Esophagus muscularis mucosa (tissue), 4 donors: ENCODE measurements at regions not wholly inside any gene's neighbourhood (a gene's known extent, or its start where the extent isn't known, plus 50 kb on each side); places are given as distances from the start of the nearest gene placed in this dataset.
A peak's percentile ranks its signal among the peaks of the same experiment; 100 is the strongest.

ENCODE experiments used
- DNase-seq: peaks from one replicate; pipeline ENCODE4 v3.0.0-alpha.2; 2017; ENCODE audit errors: extremely low spot score
- H3K27ac ChIP-seq, 4 donors: fragments of 200-600 bp; sonication (generic); replicated peaks in 1 of 4; 1 replicate in 3 of 4; 2 replicates in 1 of 4; pipeline ENCODE4 v1.5.1; 2016 to 2019; ENCODE audit warnings: mild to moderate bottlenecking in 1 of 4
- H3K27me3 ChIP-seq, 4 donors: fragments of 200-600 bp; sonication (generic); one replicate each; pipeline versions ENCODE4 v1.5.1 to v1.6.0; 2016 to 2019
- H3K36me3 ChIP-seq, 4 donors: fragments of 200-600 bp; sonication (generic); one replicate each; pipeline ENCODE4 v1.5.1; 2016 to 2019
- H3K4me1 ChIP-seq, 4 donors: fragments of 200-600 bp; sonication (generic); one replicate each; pipeline ENCODE4 v1.5.1; 2016 to 2019
- H3K4me3 ChIP-seq, 4 donors: fragments of 200-600 bp; sonication (generic); 1 replicate in 2 of 4; 2 replicates in 2 of 4; pipeline ENCODE4 v1.5.1; 2016 to 2019; ENCODE audit warnings: mild to moderate bottlenecking in 4 of 4, moderate library complexity in 1 of 4
- H3K9me3 ChIP-seq, 4 donors: fragments of 200-600 bp; sonication (generic); 1 replicate in 3 of 4; 2 replicates in 1 of 4; pipeline ENCODE4 v1.5.1; 2016 to 2019
- CTCF ChIP-seq, 3 experiments: fragments of 200-600 bp in 2 of 3; fragments of 450-650 bp in 1 of 3; sonication (generic) in 2 of 3; IDR thresholded peaks; one replicate each; pipeline ENCODE4 v1.5.1; 2017 to 2019; ENCODE audit warnings: antibody characterized with exemption in 3 of 3, mild to moderate bottlenecking in 2 of 3, moderate library complexity in 1 of 3
- EP300 ChIP-seq: sonication (generic); formaldehyde crosslinking; IDR thresholded peaks from one replicate; pipeline ENCODE4 v1.6.1; 2017; ENCODE audit warnings: antibody characterized with exemption
- POLR2A ChIP-seq: fragments of 450-650 bp; IDR thresholded peaks from one replicate; pipeline ENCODE4 v1.6.1; 2017; ENCODE audit warnings: antibody characterized with exemption, moderate library complexity, mild to moderate bottlenecking, low read depth
- POLR2AphosphoS5 ChIP-seq, 2 donors: sonication (generic); formaldehyde crosslinking; IDR thresholded peaks; one replicate each; pipeline ENCODE4 v1.6.1; 2017; ENCODE audit warnings: antibody characterized with exemption in 2 of 2
- WGBS: methylation state at CpG from one replicate; pipeline ENCODE4 v1.1.5; 2018; 5-methylcytosine and 5-hydroxymethylcytosine counted together
- intact Hi-C: fragments of 100-400 bp; cut with DNase I; formaldehyde crosslinking; loops from one replicate; pipeline ENCODE4 v1.15.1; 2023

- H3K4me3 ChIP-seq: no peak overlapping the region
- TF ChIP-seq CTCF (IDR thresholded peaks at IDR 0.05) (no peak), EP300 (no peak), POLR2A (no peak), POLR2AphosphoS5 (IDR thresholded peaks at IDR 0.05) (no peak)
- WGBS: 77% methylated on average over 2 of the region's 2 CpGs
- peak; percentile 55 for DNase-seq
- no peaks in the 10 kb centered on the region for H3K27me3 ChIP-seq
- no peak overlapping the region for H3K27ac ChIP-seq
- intact Hi-C loops: no loop called here
- H3K36me3 ChIP-seq: no peaks in the 10 kb centered on the region
- no peaks in the 10 kb centered on the region for H3K9me3 ChIP-seq
- peaks cover 0 to 12% (median 3%) of the 10 kb centered on the region in 4 donors for H3K4me1 ChIP-seq
These were observed 116.6 kb upstream of the BCL2L14 start for GRCh38 chr12:11954181-11954580.

DNA sequence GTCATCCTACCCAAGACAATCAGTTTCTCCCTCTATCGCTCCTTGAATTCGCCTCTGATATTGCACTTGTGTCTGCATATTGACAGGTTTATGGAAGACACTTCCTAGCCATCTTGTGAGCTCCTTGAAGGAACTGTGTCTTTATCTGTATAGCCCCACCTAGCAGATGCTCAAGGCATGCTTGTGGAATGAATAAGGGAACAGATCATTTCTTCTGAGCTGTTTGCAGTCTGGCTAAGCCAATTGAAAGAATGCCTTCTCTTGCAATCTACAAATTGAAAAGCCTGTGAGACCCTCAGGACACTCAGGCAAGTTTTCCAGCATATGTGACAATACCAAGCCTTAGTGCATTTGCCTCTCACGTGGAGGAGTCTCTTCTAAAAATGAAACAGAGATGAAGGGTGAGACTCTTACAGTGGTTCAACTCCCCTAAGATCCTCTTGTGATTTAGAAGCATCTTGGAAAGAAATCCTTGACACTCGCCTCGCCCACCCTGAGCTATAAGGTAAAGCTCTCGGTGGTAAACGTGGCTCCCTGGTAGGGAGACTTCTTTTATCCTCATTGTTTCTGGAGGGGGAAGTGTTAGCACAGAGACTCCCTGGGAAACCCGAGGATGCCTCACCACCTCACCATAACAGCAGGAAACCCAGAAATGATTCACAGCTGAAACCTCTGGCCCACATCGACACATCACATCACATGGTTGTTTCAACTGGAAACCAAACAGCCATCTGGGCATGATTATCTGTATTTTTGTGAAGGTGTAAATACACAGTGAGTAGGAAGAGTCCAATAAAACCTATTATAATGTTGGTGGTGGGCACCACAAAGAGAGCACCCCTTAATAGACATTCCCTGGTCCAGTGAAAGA is 112.3 kb upstream of the BCL2L14 start:
- H3K27me3 ChIP-seq: no peaks in the 10 kb centered on the region
- H3K9me3 ChIP-seq: no peaks in the 10 kb centered on the region
- intact Hi-C loops: no loop called here
- 78% methylated on average over 9 of the region's 9 CpGs for WGBS
- no peaks in the 10 kb centered on the region for H3K36me3 ChIP-seq
- H3K4me1 ChIP-seq: peaks cover 0 to under 1% (median 0%) of the 10 kb centered on the region in 4 donors
- no peak overlapping the region for H3K4me3 ChIP-seq
- peak; percentile 79 for DNase-seq
- TF ChIP-seq POLR2AphosphoS5 (IDR thresholded peaks at IDR 0.05) (no peak), EP300 (no peak), CTCF (IDR thresholded peaks at IDR 0.05) (no peak), POLR2A (no peak)
- H3K27ac ChIP-seq: no peak overlapping the region

DNA sequence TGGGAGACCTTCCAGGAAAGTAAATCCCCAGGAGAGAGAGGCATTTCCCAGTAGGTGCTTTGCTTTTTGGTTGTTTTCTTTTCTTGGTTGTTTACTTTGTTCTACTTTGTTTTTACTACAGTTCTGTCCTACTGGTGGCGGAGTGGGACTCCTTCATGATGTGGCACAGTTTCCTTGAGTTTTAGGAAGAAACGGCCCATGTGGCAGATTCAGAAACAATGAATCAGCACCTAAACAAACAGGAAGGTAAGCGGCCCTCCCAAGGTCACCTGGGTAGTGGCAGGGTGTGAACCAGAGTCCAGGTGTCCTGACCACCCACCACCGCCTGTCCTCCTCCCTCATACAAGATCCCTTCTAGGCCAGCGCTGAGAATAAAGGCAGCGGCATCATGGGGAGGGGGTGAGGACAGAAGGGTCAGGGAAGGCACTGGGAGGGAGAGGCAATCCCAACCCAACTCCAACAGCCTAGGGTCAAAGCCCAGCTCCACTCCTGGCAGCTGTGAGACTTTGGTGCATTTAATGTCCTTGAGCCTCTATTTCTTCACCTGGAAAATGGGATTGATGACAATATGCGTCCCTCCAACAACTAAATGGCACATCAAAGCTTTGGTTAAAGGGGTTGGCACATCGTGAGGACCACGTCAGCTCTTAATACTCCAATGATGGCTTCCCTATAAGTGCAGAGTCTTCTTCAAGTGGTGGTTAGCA is 111.5 kb upstream of the BCL2L14 start:
- 84% methylated on average over 9 of the region's 9 CpGs for WGBS
- H3K4me1 ChIP-seq: no peaks in the 10 kb centered on the region

DNA sequence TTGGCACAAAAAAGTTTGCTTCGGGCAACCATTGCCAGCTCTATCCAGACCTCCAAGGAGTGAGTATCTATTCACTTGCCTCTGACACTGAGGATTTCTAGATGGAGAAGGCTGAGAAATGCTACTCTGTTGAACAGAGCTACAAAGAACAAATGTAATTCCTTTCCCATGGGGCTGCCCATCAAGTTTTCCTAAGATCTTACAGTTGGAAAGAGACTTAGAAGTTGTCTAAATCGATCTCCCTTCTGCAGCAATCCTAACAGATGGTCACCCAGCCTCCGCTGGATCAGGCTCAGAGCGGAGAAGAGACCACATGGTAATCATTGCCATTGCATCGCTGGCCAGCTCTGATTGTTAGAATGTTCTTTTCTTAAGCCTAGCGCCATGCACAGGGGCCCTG is 110.1 kb upstream of the BCL2L14 start:
- TF ChIP-seq POLR2AphosphoS5 (IDR thresholded peaks at IDR 0.05): no peak
- TF ChIP-seq POLR2A: no peak
- no peak for TF ChIP-seq CTCF (IDR thresholded peaks at IDR 0.05)
- no peak for TF ChIP-seq EP300
- intact Hi-C loops: no loop called here
- no peak for DNase-seq
- no peaks in the 10 kb centered on the region for H3K36me3 ChIP-seq
- no peak overlapping the region for H3K4me3 ChIP-seq
- H3K27ac ChIP-seq: no peak overlapping the region
- H3K9me3 ChIP-seq: no peaks in the 10 kb centered on the region
- WGBS: 94% methylated on average over 5 of the region's 6 CpGs
- no peaks in the 10 kb centered on the region for H3K4me1 ChIP-seq
- H3K27me3 ChIP-seq: no peaks in the 10 kb centered on the region

More for the DNA sequence above, 111.5 kb upstream of the BCL2L14 start:
- H3K36me3 ChIP-seq: no peaks in the 10 kb centered on the region
- no peaks in the 10 kb centered on the region for H3K9me3 ChIP-seq
- peak; percentile 62 for DNase-seq
- H3K27me3 ChIP-seq: no peaks in the 10 kb centered on the region
- no peak for TF ChIP-seq CTCF (IDR thresholded peaks at IDR 0.05)
- no peak for TF ChIP-seq EP300
- no peak for TF ChIP-seq POLR2AphosphoS5 (IDR thresholded peaks at IDR 0.05)
- no peak overlapping the region for H3K27ac ChIP-seq
- intact Hi-C loops: no loop called here
- H3K4me3 ChIP-seq: no peak overlapping the region
